BJ (cell line): ENCODE measurements at regions not wholly inside any gene's neighbourhood (a gene's known extent, or its start where the extent isn't known, plus 50 kb on each side); places are given as distances from the start of the nearest gene placed in this dataset.
"Not testable (repeated sequence)": the region's sequence is repeated elsewhere in the genome, so short reads cannot be mapped to it uniquely, and the experiment has no call there.

ENCODE experiments used
- CTCF ChIA-PET: fragments of 350-600 bp; formaldehyde crosslinking; extraction: SDS; loops from one replicate; lab custom pipeline; 2021; ENCODE audit warnings: antibody characterized with exemption, inconsistent platforms; lab: Yijun Ruan, JAX
- POLR2A ChIA-PET: fragments of 300-600 bp; sonication (Branson Sonifier 250); formaldehyde crosslinking; extraction: SDS; loops from one replicate; lab custom pipeline; 2021; ENCODE audit warnings: antibody characterized with exemption; lab: Charles Lee
- DNase-seq: peaks from one replicate; pipeline ENCODE4 v3.0.0-alpha.2; 2011; ENCODE audit warnings: low read depth
- H3K27me3 ChIP-seq: 2 replicates; pipeline ENCODE4 v1.6.0; 2011; ENCODE audit warnings: low read length; ENCODE audit not compliant: control insufficient read depth, insufficient read depth
- H3K36me3 ChIP-seq: 2 replicates; pipeline ENCODE4 v1.5.1; 2011; ENCODE audit warnings: low read length; ENCODE audit not compliant: control insufficient read depth, insufficient read depth
- H3K4me3 ChIP-seq: 2 replicates; pipeline ENCODE4 v1.5.1; 2011; ENCODE audit warnings: low read depth, mild to moderate bottlenecking, control low read depth, low read length
- CTCF ChIP-seq: IDR thresholded peaks from 2 replicates; pipeline ENCODE4 v1.5.1; 2011; ENCODE audit warnings: low read depth, mild to moderate bottlenecking, control low read depth, inconsistent platforms, low read length, moderate library complexity; ENCODE audit not compliant: insufficient read depth

DNA sequence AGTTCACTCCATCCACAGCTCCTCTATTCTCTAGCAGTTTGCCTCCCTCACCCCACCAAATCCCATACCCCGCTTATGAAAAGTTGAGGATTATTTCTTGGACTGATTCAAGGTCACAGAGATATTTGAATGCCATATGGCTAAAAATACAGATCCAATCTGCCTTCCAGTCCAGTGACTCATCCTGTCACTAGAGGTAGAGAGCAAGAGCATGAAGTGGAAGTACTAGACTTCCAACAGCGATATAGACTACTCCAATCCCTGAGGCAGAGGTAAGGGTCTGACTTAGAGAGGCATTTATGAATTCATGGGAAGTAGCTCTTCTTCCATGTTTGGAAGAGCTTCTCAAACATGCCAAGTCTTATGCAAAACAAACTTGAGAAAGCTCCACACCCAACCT, 72.4 kb upstream of the CCL21 start:
- Histone ChIP-seq H3K36me3 (no peaks in the 10 kb centered on the region), H3K27me3 (peaks cover 1% of the 10 kb centered on the region; the same call in 1 of the 2 replicates), H3K4me3 (no peak overlapping the region)
- no peak for TF ChIP-seq CTCF
- no peak for DNase-seq
- POLR2A ChIA-PET: no interaction called here
- CTCF ChIA-PET: interaction anchor here (0.8 kb wide), 1 partner anchor 22 kb away, joined by 3 read pairs; no protein-coding TSS in a partner anchor

DNA sequence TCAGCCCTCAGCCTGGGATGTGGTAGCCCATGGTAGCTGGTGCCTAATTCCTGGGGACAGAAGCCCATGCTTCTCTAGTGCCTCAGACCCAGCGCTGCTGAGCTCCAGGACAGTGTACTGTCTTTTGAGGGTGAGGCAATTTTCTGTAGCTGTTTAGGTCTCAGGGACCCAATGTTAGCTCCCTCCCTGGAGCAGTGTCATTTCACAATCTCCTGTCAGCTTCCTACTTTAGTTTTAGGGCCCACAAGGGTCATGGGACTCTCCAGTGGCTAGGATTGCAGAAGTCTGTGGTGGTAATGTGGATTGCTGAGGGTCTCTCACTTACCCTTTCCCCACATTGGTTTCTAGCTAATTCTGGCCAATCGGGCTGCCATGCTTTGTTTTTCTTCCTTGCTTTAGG, 67.7 kb upstream of the CCL21 start:
- no peak for DNase-seq
- no peak for TF ChIP-seq CTCF
- ChIA-PET CTCF (no interaction called here), POLR2A (no interaction called here)
- H3K4me3 ChIP-seq: no peak overlapping the region
- no peaks in the 10 kb centered on the region for H3K27me3 ChIP-seq
- H3K36me3 ChIP-seq: no peaks in the 10 kb centered on the region

- no peak overlapping the region for H3K4me3 ChIP-seq
- no peak for TF ChIP-seq CTCF
- POLR2A ChIA-PET: no interaction called here
- DNase-seq: no peak
- CTCF ChIA-PET: no interaction called here
- H3K27me3 ChIP-seq: no peaks in the 10 kb centered on the region
- no peaks in the 10 kb centered on the region for H3K36me3 ChIP-seq
Observed at GRCh38 chr9:34773955-34774354, 64.0 kb upstream of the CCL21 start.

DNA sequence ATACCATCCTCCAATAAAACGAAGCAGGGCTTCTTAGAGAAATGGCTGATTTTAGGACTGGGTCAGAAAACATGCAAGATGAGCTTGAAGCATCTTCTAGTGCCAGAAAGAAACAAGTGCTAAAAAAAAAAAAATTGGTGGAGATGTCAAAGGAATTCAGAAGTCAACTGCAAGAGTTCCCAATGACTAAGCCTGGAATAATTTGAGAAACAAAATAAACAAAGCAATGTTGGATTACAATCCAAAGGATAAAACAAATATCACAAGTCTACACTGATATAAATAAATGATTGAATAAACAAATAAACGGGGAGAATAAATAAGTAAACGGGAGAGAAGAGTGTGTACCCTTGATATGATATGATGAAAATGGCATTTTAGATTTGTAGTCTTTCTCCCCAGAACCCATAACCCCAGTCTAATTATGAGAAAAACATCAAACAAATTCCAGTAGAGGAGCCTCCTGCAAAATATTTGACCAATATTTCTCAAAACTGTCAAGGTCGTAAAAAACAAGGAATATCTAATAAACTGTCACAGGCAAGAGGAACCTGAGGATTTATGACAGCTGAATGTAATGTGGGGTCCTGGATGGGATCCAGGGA, 63.5 kb upstream of the CCL21 start:
- H3K27me3 ChIP-seq: no peaks in the 10 kb centered on the region
- H3K4me3 ChIP-seq: no peak overlapping the region
- POLR2A ChIA-PET: no interaction called here
- no peak for TF ChIP-seq CTCF
- CTCF ChIA-PET: no interaction called here
- DNase-seq: no peak
- no peaks in the 10 kb centered on the region for H3K36me3 ChIP-seq

- ChIA-PET CTCF (no interaction called here), POLR2A (no interaction called here)
- no peak overlapping the region for H3K4me3 ChIP-seq
- TF ChIP-seq CTCF: no peak
- DNase-seq: no peak
- H3K27me3 ChIP-seq: no peaks in the 10 kb centered on the region; the same call in 1 of the 2 replicates
- H3K36me3 ChIP-seq: no peaks in the 10 kb centered on the region
Observed at GRCh38 chr9:34771007-34771406, 61.1 kb upstream of the CCL21 start.

GRCh38 chr9:34767087-34767486, 57.2 kb upstream of the CCL21 start:
- CTCF ChIA-PET, H3K4me3 ChIP-seq, DNase-seq, H3K36me3 ChIP-seq, POLR2A ChIA-PET, H3K27me3 ChIP-seq: not testable (repeated sequence)
